ENCODE measurements at regions not wholly inside any gene's neighbourhood (a gene's known extent, or its start where the extent isn't known, plus 50 kb on each side); places are given as distances from the start of the nearest gene placed in this dataset.

DNA sequence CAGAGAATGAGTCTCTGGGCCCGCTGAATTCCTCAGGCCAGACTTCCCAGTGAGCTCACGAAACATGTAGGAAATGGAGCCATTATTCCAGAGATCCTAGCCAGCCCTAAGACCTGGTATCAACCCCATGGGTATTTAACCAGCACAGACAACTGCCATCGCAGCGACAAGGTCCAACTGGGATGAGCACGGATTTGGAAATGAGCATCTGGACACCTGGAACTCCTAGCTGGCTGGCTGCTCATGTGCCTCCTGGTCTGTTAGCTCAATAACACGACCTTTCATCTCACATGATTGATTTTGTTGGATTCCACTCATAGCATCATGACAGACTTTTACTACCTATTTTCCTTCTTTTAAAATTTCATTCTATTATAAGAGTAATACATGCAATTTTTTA lies 51.0 kb downstream of the POU3F3 start:
- H3K4me3 ChIP-seq (ENCODE audit: control insufficient read depth, low read depth, low read length) = no peak overlapping the region
- TF ChIP-seq, protein P1, sequence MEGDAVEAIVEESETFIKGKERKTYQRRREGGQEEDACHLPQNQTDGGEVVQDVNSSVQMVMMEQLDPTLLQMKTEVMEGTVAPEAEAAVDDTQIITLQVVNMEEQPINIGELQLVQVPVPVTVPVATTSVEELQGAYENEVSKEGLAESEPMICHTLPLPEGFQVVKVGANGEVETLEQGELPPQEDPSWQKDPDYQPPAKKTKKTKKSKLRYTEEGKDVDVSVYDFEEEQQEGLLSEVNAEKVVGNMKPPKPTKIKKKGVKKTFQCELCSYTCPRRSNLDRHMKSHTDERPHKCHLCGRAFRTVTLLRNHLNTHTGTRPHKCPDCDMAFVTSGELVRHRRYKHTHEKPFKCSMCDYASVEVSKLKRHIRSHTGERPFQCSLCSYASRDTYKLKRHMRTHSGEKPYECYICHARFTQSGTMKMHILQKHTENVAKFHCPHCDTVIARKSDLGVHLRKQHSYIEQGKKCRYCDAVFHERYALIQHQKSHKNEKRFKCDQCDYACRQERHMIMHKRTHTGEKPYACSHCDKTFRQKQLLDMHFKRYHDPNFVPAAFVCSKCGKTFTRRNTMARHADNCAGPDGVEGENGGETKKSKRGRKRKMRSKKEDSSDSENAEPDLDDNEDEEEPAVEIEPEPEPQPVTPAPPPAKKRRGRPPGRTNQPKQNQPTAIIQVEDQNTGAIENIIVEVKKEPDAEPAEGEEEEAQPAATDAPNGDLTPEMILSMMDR (IDR thresholded peaks at IDR 0.05; ENCODE audit: control insufficient read depth, insufficient read depth, low read depth, low read length, missing control alignments) = no peak
- no peak for DNase-seq (ENCODE audit: low read depth)

DNA sequence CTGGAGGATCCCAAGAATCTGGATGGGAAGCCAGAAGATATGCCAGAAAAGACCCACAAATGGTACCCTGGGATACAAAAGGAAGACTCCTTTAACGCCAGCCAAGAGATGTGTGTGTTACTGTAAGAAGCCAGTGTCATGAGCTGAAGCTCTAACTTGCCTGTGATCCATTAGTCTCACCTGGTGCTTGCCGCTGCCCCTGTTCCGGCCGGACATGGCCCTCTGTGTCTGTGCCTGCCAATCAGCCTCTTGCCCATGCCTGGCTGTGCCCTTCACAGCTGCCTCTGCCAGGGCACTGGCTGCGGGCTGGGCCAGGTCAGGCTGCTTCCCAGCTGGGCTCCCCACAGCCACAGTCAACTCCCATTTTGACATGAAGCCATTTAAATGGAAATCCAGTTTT lies 55.4 kb downstream of the POU3F3 start:
- TF ChIP-seq, protein P1 (IDR thresholded peaks at IDR 0.05; ENCODE audit: control insufficient read depth, insufficient read depth, low read depth, low read length, missing control alignments) = no peak
- DNase-seq (ENCODE audit: low read depth) = no peak

DNA sequence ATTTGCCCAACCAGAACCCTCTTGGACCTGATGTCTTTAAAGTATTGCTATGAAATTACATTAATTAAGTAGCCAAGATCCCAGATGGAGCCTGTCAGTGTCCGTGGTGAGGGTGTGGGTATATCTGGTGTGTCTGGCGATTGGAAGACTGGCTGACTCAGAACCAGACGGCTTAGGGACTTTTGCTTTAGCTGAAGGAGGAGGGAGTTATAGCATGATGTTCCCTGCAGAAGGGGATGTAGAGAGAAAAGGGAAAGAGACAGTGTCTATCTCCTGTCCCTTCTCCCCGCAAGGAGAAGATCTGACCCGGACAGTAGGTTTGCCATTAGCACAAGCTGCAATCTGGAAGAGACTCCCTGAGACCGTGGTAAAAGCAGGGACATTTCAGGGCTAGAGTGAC lies 60.6 kb downstream of the POU3F3 start:
- DNase-seq (ENCODE audit: low read depth) = no peak
- no peak overlapping the region for H3K4me3 ChIP-seq (ENCODE audit: control insufficient read depth, low read depth, low read length)
- TF ChIP-seq, protein P1 (IDR thresholded peaks at IDR 0.05; ENCODE audit: control insufficient read depth, insufficient read depth, low read depth, low read length, missing control alignments) = no peak

More for the DNA sequence above, 55.4 kb downstream of the POU3F3 start:
- no peak overlapping the region for H3K4me3 ChIP-seq (ENCODE audit: control insufficient read depth, low read depth, low read length)

DNA sequence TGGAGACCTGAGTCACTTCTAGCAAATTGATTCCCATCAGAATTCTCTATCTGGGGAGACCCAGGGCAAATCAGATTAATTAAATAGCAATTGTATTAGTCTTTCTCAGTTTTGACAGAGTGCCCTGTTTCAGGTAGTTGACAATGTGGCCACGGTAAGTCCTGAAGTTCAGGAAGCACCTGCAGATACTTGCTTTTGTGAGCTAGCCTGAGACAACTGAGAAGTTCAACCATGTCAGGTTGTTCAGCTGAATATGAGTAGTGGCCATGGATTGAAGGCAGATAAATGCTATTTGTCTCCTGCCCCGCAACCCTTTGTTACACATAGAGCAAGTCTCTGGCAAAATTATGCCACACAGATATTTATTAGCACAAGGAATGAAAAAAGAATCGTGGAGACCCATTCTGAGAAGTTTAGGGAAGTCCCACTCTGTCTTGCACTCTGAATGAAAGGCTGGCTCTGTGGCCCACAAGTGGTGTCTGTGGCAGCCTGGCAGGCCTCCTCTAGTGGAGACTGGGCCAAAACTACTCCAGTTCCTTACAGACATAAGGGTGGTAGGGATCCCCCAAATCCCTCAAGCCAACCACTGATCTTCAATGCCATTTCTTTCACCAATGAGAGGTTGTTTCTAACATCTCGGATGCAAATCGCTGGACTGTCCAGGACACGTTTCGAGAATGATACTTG lies 61.3 kb downstream of the POU3F3 start:
- TF ChIP-seq, protein P1 (IDR thresholded peaks at IDR 0.05; ENCODE audit: control insufficient read depth, insufficient read depth, low read depth, low read length, missing control alignments) = no peak
- no peak overlapping the region for H3K4me3 ChIP-seq (ENCODE audit: control insufficient read depth, low read depth, low read length)
- DNase-seq (ENCODE audit: low read depth) = no peak

DNA sequence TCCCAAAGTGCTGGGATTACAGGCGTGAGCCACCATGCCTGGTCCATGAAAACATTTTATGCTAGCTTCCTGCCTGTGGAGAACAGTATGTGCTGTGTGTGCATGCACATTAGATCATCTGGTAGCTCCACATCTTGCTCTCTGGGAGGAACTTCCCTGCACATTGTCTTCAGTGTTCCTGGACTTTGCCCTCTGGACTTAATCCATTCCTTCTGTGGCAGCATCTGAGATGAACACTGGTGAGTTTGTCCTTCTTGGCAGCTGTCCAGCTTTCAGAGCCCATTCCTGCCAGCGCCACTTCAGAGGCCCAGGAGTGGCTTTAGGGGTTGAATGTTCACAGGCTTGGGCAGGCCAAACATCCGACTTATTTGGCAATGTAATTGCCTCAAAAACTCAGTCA lies 65.2 kb downstream of the POU3F3 start:
- no peak overlapping the region for H3K4me3 ChIP-seq (ENCODE audit: control insufficient read depth, low read depth, low read length)
- TF ChIP-seq, protein P1 (IDR thresholded peaks at IDR 0.05; ENCODE audit: control insufficient read depth, insufficient read depth, low read depth, low read length, missing control alignments) = no peak
- DNase-seq (ENCODE audit: low read depth) = no peak

DNA sequence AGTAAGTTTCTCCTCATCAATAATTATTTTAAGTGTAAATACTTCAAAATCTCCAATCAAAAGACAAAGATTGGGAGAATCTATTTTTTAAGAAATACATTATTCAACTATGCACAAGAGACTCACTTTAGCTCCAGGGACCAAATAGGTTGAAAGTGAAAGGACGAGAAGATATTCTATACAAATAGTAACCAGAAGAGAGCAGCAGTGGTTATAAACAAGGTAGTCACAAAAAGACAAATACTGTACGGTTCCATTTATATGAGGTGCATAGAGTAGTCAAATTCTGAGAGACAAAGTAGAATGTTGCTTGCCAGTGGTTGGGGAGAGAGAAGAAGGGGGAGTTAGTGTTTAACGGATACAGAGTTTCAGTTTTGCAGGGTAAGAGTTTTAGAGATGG lies 69.8 kb downstream of the POU3F3 start:
- no peak for DNase-seq (ENCODE audit: low read depth)
- TF ChIP-seq, protein P1 (IDR thresholded peaks at IDR 0.05; ENCODE audit: control insufficient read depth, insufficient read depth, low read depth, low read length, missing control alignments) = no peak
- no peak overlapping the region for H3K4me3 ChIP-seq (ENCODE audit: control insufficient read depth, low read depth, low read length)
